ENCODE measurements at regions not wholly inside any gene's neighbourhood (a gene's known extent, or its start where the extent isn't known, plus 50 kb on each side); places are given as distances from the start of the nearest gene placed in this dataset.

GRCh38 chr19:28829359-28829758 lies 383.6 kb downstream of the UQCRFS1 start:
- no peaks in the 10 kb centered on the region for H3K9me3 ChIP-seq
- H3K27ac ChIP-seq: no peak overlapping the region
- H3K27me3 ChIP-seq: no peaks in the 10 kb centered on the region
- TF ChIP-seq, protein P1, sequence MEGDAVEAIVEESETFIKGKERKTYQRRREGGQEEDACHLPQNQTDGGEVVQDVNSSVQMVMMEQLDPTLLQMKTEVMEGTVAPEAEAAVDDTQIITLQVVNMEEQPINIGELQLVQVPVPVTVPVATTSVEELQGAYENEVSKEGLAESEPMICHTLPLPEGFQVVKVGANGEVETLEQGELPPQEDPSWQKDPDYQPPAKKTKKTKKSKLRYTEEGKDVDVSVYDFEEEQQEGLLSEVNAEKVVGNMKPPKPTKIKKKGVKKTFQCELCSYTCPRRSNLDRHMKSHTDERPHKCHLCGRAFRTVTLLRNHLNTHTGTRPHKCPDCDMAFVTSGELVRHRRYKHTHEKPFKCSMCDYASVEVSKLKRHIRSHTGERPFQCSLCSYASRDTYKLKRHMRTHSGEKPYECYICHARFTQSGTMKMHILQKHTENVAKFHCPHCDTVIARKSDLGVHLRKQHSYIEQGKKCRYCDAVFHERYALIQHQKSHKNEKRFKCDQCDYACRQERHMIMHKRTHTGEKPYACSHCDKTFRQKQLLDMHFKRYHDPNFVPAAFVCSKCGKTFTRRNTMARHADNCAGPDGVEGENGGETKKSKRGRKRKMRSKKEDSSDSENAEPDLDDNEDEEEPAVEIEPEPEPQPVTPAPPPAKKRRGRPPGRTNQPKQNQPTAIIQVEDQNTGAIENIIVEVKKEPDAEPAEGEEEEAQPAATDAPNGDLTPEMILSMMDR (IDR thresholded peaks at IDR 0.05): no peak
- ATAC-seq: no peak
- no peaks in the 10 kb centered on the region for H3K36me3 ChIP-seq
- H3K4me1 ChIP-seq: no peaks in the 10 kb centered on the region
- H3K4me3 ChIP-seq: no peak overlapping the region
- intact Hi-C loops (cut with DNase I): no loop called here
- no peak for DNase-seq

DNA sequence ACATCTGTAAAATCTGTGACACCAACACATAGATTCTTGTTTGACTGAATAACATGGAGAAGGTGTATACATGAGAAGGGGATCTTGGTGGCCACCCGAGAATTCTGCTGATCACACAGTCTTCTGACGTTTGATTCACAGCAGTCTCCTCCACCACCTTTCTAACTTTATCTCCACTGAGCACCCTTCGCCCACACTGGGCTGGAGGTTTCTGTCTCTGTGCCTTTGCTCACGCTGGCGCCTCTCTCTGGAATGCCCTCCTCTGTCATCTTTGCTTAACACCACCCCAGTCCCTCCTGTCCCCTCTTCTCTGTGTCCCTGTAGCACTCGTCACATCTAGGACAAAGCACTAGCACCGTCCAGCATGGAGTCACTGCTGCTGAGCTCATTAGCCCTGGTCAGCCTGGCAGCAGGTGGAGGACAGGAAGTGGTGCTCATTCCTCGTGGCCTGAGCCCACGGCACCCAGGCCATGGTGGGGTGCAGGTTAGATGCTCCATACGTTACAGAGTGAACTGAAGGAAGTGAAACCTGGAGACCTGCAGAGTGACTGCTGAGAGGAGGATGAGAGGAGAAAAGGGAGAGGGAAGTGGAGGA lies 384.6 kb downstream of the UQCRFS1 start:
- no peaks in the 10 kb centered on the region for H3K36me3 ChIP-seq
- TF ChIP-seq, protein P1 (IDR thresholded peaks at IDR 0.05): no peak
- DNase-seq (no peak), ATAC-seq (no peak)
- H3K4me3 ChIP-seq: no peak overlapping the region
- no peak overlapping the region for H3K27ac ChIP-seq
- H3K4me1 ChIP-seq: no peaks in the 10 kb centered on the region
- H3K27me3 ChIP-seq: no peaks in the 10 kb centered on the region
- H3K9me3 ChIP-seq: no peaks in the 10 kb centered on the region
- intact Hi-C loops (cut with DNase I): no loop called here

- Histone ChIP-seq H3K4me1 (no peaks in the 10 kb centered on the region), H3K27me3 (no peaks in the 10 kb centered on the region), H3K27ac (no peak overlapping the region), H3K4me3 (no peak overlapping the region), H3K9me3 (no peaks in the 10 kb centered on the region), H3K36me3 (no peaks in the 10 kb centered on the region)
- TF ChIP-seq, protein P1 (IDR thresholded peaks at IDR 0.05): no peak
- no peak for DNase-seq
- ATAC-seq: no peak
- intact Hi-C loops (cut with DNase I): no loop called here
These were observed 385.6 kb downstream of the UQCRFS1 start for GRCh38 chr19:28827382-28827781.

- DNase-seq (no peak), ATAC-seq (no peak)
- Histone ChIP-seq H3K27me3 (no peaks in the 10 kb centered on the region), H3K9me3 (no peaks in the 10 kb centered on the region), H3K4me1 (no peaks in the 10 kb centered on the region), H3K36me3 (no peaks in the 10 kb centered on the region), H3K4me3 (no peak overlapping the region), H3K27ac (no peak overlapping the region)
- TF ChIP-seq, protein P1 (IDR thresholded peaks at IDR 0.05): no peak
- intact Hi-C loops (cut with DNase I): no loop called here
These were observed 389.5 kb downstream of the UQCRFS1 start for GRCh38 chr19:28823338-28823961.

GRCh38 chr19:28820289-28820688 lies 392.7 kb downstream of the UQCRFS1 start:
- DNase-seq: no peak
- no peak overlapping the region for H3K27ac ChIP-seq
- intact Hi-C loops (cut with DNase I): no loop called here
- ATAC-seq: no peak
- TF ChIP-seq, protein P1 (IDR thresholded peaks at IDR 0.05): no peak
- H3K36me3 ChIP-seq: no peaks in the 10 kb centered on the region
- no peaks in the 10 kb centered on the region for H3K4me1 ChIP-seq
- no peaks in the 10 kb centered on the region for H3K27me3 ChIP-seq
- H3K4me3 ChIP-seq: no peak overlapping the region
- H3K9me3 ChIP-seq: no peaks in the 10 kb centered on the region

Data from left lung (tissue), 4 donors.